HepG2 (cell line): ENCODE measurements at regions not wholly inside any gene's neighbourhood (a gene's known extent, or its start where the extent isn't known, plus 50 kb on each side); places are given as distances from the start of the nearest gene placed in this dataset.

ENCODE experiments used
- AHDC1 ChIP-seq: sonication (generic); formaldehyde crosslinking; IDR thresholded peaks from 2 replicates; pipeline ENCODE4 v1.5.1; 2020; ENCODE audit warnings: mild to moderate bottlenecking, missing genetic modification reagents, borderline replicate concordance
- CCAR2 ChIP-seq: fragments of 200-400 bp; formaldehyde crosslinking; optimal IDR thresholded peaks from 2 replicates; pipeline ENCODE3; 2018; ENCODE audit warnings: low read depth, mild to moderate bottlenecking, low read length, moderate library complexity
- CENPX ChIP-seq: sonication (generic); formaldehyde crosslinking; IDR thresholded peaks from 2 replicates; pipeline ENCODE4 v1.9.0; 2021; ENCODE audit warnings: mild to moderate bottlenecking, missing genetic modification reagents, moderate library complexity
- ELF4 ChIP-seq: sonication (generic); formaldehyde crosslinking; IDR thresholded peaks from 2 replicates; pipeline ENCODE4 v1.5.0; 2020; ENCODE audit warnings: missing genetic modification reagents, mild to moderate bottlenecking, moderate library complexity, borderline replicate concordance
- ELK4 ChIP-seq: sonication (generic); formaldehyde crosslinking; IDR thresholded peaks from 2 replicates; pipeline ENCODE4 v1.9.0; 2021; ENCODE audit warnings: missing genetic modification reagents, borderline replicate concordance
- HBP1 ChIP-seq: IDR thresholded peaks from 2 replicates; pipeline ENCODE4 v1.6.1; 2016; ENCODE audit warnings: low read depth, control low read depth
- HMG20A ChIP-seq: IDR thresholded peaks from 2 replicates; pipeline ENCODE4 v1.6.1; 2016; ENCODE audit warnings: borderline replicate concordance
- IKZF5 ChIP-seq: IDR thresholded peaks from 2 replicates; pipeline ENCODE4 v1.6.1; 2018; ENCODE audit warnings: missing genetic modification reagents, mild to moderate bottlenecking, missing compliant biosample characterization
- KDM5A ChIP-seq: fragments of 200-600 bp; sonication (generic); IDR thresholded peaks from 2 replicates; pipeline ENCODE4 v1.7.0; 2018; ENCODE audit warnings: antibody characterized with exemption, mild to moderate bottlenecking, low read length, borderline replicate concordance
- KLF13 ChIP-seq: sonication (generic); formaldehyde crosslinking; IDR thresholded peaks from 2 replicates; pipeline ENCODE4 v1.4.0; 2020; ENCODE audit warnings: mild to moderate bottlenecking, missing genetic modification reagents
- LCORL ChIP-seq, 2 experiments: fragments of 450-650 bp in 1 of 2; sonication (generic) in 1 of 2; formaldehyde crosslinking in 1 of 2; IDR thresholded peaks; 2 replicates each; pipeline versions ENCODE4 v1.5.0 to v1.6.1; 2017 to 2020; ENCODE audit warnings: antibody characterized with exemption in 1 of 2, missing genetic modification reagents in 1 of 2
- MAFG ChIP-seq: sonication (generic); formaldehyde crosslinking; IDR thresholded peaks from 2 replicates; pipeline ENCODE4 v1.5.1; 2020; ENCODE audit warnings: mild to moderate bottlenecking, missing genetic modification reagents
- MEIS1 ChIP-seq: sonication (generic); formaldehyde crosslinking; IDR thresholded peaks from 2 replicates; pipeline ENCODE4 v1.9.0; 2021; ENCODE audit warnings: mild to moderate bottlenecking, missing genetic modification reagents, moderate library complexity, borderline replicate concordance
- NCOA2 ChIP-seq: sonication (generic); formaldehyde crosslinking; IDR thresholded peaks from 2 replicates; pipeline ENCODE4 v1.8.0; 2022; ENCODE audit warnings: inconsistent platforms
- RELA ChIP-seq: sonication (generic); formaldehyde crosslinking; IDR thresholded peaks from 2 replicates; pipeline ENCODE4 v1.4.0; 2020; ENCODE audit warnings: missing genetic modification reagents
- SMARCE1 ChIP-seq: fragments of 450-650 bp; IDR thresholded peaks from 2 replicates; pipeline ENCODE4 v1.6.1; 2017; ENCODE audit warnings: borderline replicate concordance
- SNRNP70 ChIP-seq: fragments of 200-400 bp; formaldehyde crosslinking; IDR thresholded peaks from 2 replicates; pipeline ENCODE4 v1.6.1; 2017; ENCODE audit warnings: mild to moderate bottlenecking, low read depth, low read length, moderate library complexity
- THAP11 ChIP-seq: IDR thresholded peaks from 2 replicates; pipeline ENCODE4 v1.6.1; 2016; ENCODE audit warnings: missing biosample characterization, missing genetic modification reagents
- ZBTB42 ChIP-seq: sonication (generic); formaldehyde crosslinking; IDR thresholded peaks from 2 replicates; pipeline ENCODE4 v1.5.0; 2020; ENCODE audit warnings: mild to moderate bottlenecking, missing genetic modification reagents
- ZKSCAN8 ChIP-seq: IDR thresholded peaks from 2 replicates; pipeline ENCODE4 v1.6.1; 2016; ENCODE audit warnings: borderline replicate concordance, missing genetic modification reagents, missing compliant biosample characterization
- ZNF224 ChIP-seq: sonication (generic); formaldehyde crosslinking; IDR thresholded peaks from 2 replicates; pipeline ENCODE4 v1.5.0; 2020; ENCODE audit warnings: mild to moderate bottlenecking, missing genetic modification reagents

GRCh38 chr2:134124047-134124753, 129.7 kb upstream of the MGAT5 start (continued):
- TF ChIP-seq ELK4 (CRISPR knock-in tag) (no peak), HBP1 (CRISPR knock-in tag) (no peak), IKZF5 (CRISPR knock-in tag) (no peak), KDM5A (no peak), ZNF224 (CRISPR knock-in tag) (no peak), ZKSCAN8 (CRISPR knock-in tag) (no peak), ELF4 (CRISPR knock-in tag) (0 out of 2 replicates have a peak, but pooled peaks have one; percentile 14), NCOA2 (CRISPR knock-in tag) (0 out of 2 replicates have a peak, but pooled peaks have one; percentile 10), SMARCE1 (no peak), MEIS1 (CRISPR knock-in tag) (peak; percentile 48; the same call in 1 of the 2 replicates), ZBTB42 (CRISPR knock-in tag) (no peak), CENPX (CRISPR knock-in tag) (no peak), AHDC1 (peak; percentile 65; the same call in 1 of the 2 replicates), MAFG (no peak), THAP11 (no peak), KLF13 (CRISPR knock-in tag) (no peak), CCAR2 (no peak), RELA (CRISPR knock-in tag) (no peak), HMG20A (CRISPR knock-in tag) (0 out of 2 replicates have a peak, but pooled peaks have one; percentile 15), LCORL (IDR thresholded peaks at IDR 0.05) (no peak), LCORL (CRISPR knock-in tag; IDR thresholded peaks at IDR 0.05) (0 out of 2 replicates have a peak, but pooled peaks have one; percentile 10), SNRNP70 (no peak)
